ENCODE measurements at regions not wholly inside any gene's neighbourhood (a gene's known extent, or its start where the extent isn't known, plus 50 kb on each side); places are given as distances from the start of the nearest gene placed in this dataset.

DNA sequence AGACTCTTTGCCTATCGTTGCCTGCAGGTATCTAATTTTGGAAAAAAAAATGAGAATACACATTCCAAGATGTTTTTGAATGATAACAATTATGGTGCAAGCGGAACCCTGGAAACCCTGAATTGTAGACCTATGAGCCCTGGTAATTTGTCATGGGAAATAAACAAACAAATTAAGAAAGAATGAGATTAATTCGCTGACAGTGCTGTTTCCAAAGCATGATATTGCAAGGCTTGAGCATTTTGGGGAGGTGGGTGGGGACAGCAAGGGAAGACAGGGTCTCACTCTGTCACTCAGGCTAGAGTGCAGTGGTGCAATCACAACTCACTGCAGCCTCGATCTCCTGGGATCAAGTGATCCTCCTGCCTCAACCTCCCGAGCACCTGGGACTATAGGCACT, 900.3 kb downstream of the IPMK start:
- FAIRE-seq = no peak
- Histone ChIP-seq H3K9ac (ENCODE audit: insufficient read depth, low read depth, low read length) (no peak overlapping the region), H3K27ac (ENCODE audit: extremely low read length, insufficient read depth, low read length) (no peak overlapping the region), H3K27me3 (ENCODE audit: control insufficient read depth in 1 of 2, insufficient read depth in 2 of 2, low read length in 2 of 2) (no peaks in the 10 kb centered on the region), H3K4me3 (replicated peaks in 1 of 3; ENCODE audit: insufficient read depth in 1 of 3, low read depth in 2 of 3, low read length in 3 of 3) (no peak overlapping the region), H2AFZ (ENCODE audit: low read length) (no peak overlapping the region), H3K4me1 (ENCODE audit: insufficient read depth, low read length) (no peaks in the 10 kb centered on the region), H4K20me1 (ENCODE audit: insufficient read depth, low read length) (no peaks in the 10 kb centered on the region), H3K79me2 (ENCODE audit: insufficient read depth, low read length) (no peaks in the 10 kb centered on the region), H3K36me3 (replicated peaks in 1 of 2; ENCODE audit: control insufficient read depth in 1 of 2, insufficient read depth in 2 of 2, low read length in 2 of 2) (no peaks in the 10 kb centered on the region), H3K4me2 (ENCODE audit: low read depth, low read length) (no peak overlapping the region), H3K9me3 (ENCODE audit: low read length) (no peaks in the 10 kb centered on the region)
- no TSS peak for BruUV-seq (replicated peaks)
- TF ChIP-seq KDM6A (CRISPR knock-in tag; IDR thresholded peaks at IDR 0.05; ENCODE audit: low read depth) = no peak
- TF ChIP-seq MAFF (IDR thresholded peaks at IDR 0.05; ENCODE audit: low read depth, low read length) = peak; percentile 88
- TF ChIP-seq NFKBIZ (CRISPR knock-in tag; IDR thresholded peaks at IDR 0.05) = no peak
- peak; percentile 78 to 90 for TF ChIP-seq MAFK (conservative IDR thresholded peaks at IDR 0.05 in 1 of 2, IDR thresholded peaks at IDR 0.05 in 1 of 2; ENCODE audit: low read length in 2 of 2)
- TF ChIP-seq ZIK1 (CRISPR knock-in tag; IDR thresholded peaks at IDR 0.05; ENCODE audit: borderline replicate concordance, low read depth) = no peak
- ChIA-PET POLR2A (no interaction called here), CTCF (ENCODE audit: low intra/inter-chr PET ratio, low total read pairs) (no interaction called here)
- intact Hi-C loops (cut with micrococcal nuclease; ENCODE audit: unreplicated experiment) (no loop called here), in situ Hi-C loops (cut with HindIII; ENCODE audit: extremely low pct_ligation_motif_present, low pct_unique_long_range_greater_than_20kb) (no loop called here)
- DNase-seq (ENCODE audit: low spot score) = no peak
- 15% methylated on average over 5 of the region's 5 CpGs for WGBS (ENCODE audit: low lambda C conversion rate)
- ATAC-seq = no peak

DNA sequence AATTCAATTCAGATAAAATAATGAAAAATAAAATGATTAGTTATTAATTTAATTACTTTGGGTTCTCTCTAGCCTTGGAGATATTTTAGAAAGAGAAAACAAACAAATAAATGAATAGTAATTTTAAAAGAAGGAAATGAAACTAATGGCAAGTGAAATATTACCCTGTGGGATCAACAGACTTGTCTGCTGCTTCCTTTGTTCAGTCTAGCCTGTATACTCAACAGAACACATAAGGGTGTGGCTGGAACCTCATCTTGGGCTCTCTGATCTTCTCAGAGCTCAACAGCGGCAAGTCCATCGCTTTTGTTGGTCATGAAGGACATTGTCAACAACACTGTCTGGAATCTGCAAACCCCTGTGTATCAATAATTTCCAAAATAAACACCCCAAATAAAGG, 904.9 kb downstream of the IPMK start:
- ATAC-seq (no peak), FAIRE-seq (no peak), DNase-seq (ENCODE audit: low spot score) (no peak)
- H3K79me2 ChIP-seq (ENCODE audit: insufficient read depth, low read length) = no peaks in the 10 kb centered on the region
- H3K9me3 ChIP-seq (ENCODE audit: low read length) = no peaks in the 10 kb centered on the region
- H3K4me3 ChIP-seq (replicated peaks in 1 of 3; ENCODE audit: insufficient read depth in 1 of 3, low read depth in 2 of 3, low read length in 3 of 3) = no peak overlapping the region
- TF ChIP-seq TOPORS (CRISPR knock-in tag; IDR thresholded peaks at IDR 0.05) = no peak
- TF ChIP-seq ZNF557 (CRISPR knock-in tag; IDR thresholded peaks at IDR 0.05) = no peak
- no TSS peak for BruUV-seq (replicated peaks)
- no peak overlapping the region for H3K27ac ChIP-seq (ENCODE audit: extremely low read length, insufficient read depth, low read length)
- in situ Hi-C loops (cut with HindIII; ENCODE audit: extremely low pct_ligation_motif_present, low pct_unique_long_range_greater_than_20kb) (no loop called here), intact Hi-C loops (cut with micrococcal nuclease; ENCODE audit: unreplicated experiment) (no loop called here)
- H3K36me3 ChIP-seq (replicated peaks in 1 of 2; ENCODE audit: control insufficient read depth in 1 of 2, insufficient read depth in 2 of 2, low read length in 2 of 2) = no peaks in the 10 kb centered on the region
- ChIA-PET POLR2A (no interaction called here), CTCF (ENCODE audit: low intra/inter-chr PET ratio, low total read pairs) (no interaction called here)
- H3K4me2 ChIP-seq (ENCODE audit: low read depth, low read length) = no peak overlapping the region
- no peak overlapping the region for H3K9ac ChIP-seq (ENCODE audit: insufficient read depth, low read depth, low read length)
- no peaks in the 10 kb centered on the region for H3K27me3 ChIP-seq (ENCODE audit: control insufficient read depth in 1 of 2, insufficient read depth in 2 of 2, low read length in 2 of 2)
- H3K4me1 ChIP-seq (ENCODE audit: insufficient read depth, low read length) = no peaks in the 10 kb centered on the region
- no peak overlapping the region for H2AFZ ChIP-seq (ENCODE audit: low read length)
- H4K20me1 ChIP-seq (ENCODE audit: insufficient read depth, low read length) = no peaks in the 10 kb centered on the region
- 0% methylated on average over 2 of the region's 2 CpGs for WGBS (ENCODE audit: low lambda C conversion rate)

Measured in HepG2 (cell line).